Glutamatergic neuron (in vitro differentiated cells): ENCODE measurements at regions not wholly inside any gene's neighbourhood (a gene's known extent, or its start where the extent isn't known, plus 50 kb on each side); places are given as distances from the start of the nearest gene placed in this dataset.

Experiments used
- DNase-seq: peaks from one replicate; pipeline ENCODE4 v3.0.0; 2022
- H3K27ac Mint-ChIP-seq: one replicate; pipeline ENCODE4 v1.8.0; 2020; ENCODE audit warnings: mild to moderate bottlenecking, mixed read lengths, inconsistent platforms; ENCODE audit not compliant: unreplicated experiment
- H3K27me3 Mint-ChIP-seq: one replicate; pipeline ENCODE4 v1.8.0; 2020; ENCODE audit warnings: mild to moderate bottlenecking, moderate library complexity, mixed read lengths, inconsistent platforms; ENCODE audit not compliant: unreplicated experiment
- H3K36me3 Mint-ChIP-seq: one replicate; pipeline ENCODE4 v1.8.0; 2020; ENCODE audit warnings: mild to moderate bottlenecking, mixed read lengths, inconsistent platforms; ENCODE audit not compliant: unreplicated experiment
- H3K4me1 Mint-ChIP-seq: one replicate; pipeline ENCODE4 v1.8.0; 2020; ENCODE audit warnings: mild to moderate bottlenecking, low read depth, mixed read lengths, inconsistent platforms; ENCODE audit not compliant: unreplicated experiment
- H3K4me3 Mint-ChIP-seq: one replicate; pipeline ENCODE4 v1.8.0; 2020; ENCODE audit warnings: mild to moderate bottlenecking, mixed read lengths, inconsistent platforms; ENCODE audit not compliant: unreplicated experiment
- H3K9me3 Mint-ChIP-seq: one replicate; pipeline ENCODE4 v1.8.0; 2020; ENCODE audit warnings: mild to moderate bottlenecking, moderate library complexity, mixed read lengths, inconsistent platforms; ENCODE audit not compliant: unreplicated experiment
- TF ChIP-seq, protein P1 (sequence below): fragments of 200-600 bp; sonication (generic); IDR thresholded peaks from one replicate; pipeline ENCODE4 v1.5.0; 2021; ENCODE audit not compliant: partially characterized antibody, unreplicated experiment

DNA sequence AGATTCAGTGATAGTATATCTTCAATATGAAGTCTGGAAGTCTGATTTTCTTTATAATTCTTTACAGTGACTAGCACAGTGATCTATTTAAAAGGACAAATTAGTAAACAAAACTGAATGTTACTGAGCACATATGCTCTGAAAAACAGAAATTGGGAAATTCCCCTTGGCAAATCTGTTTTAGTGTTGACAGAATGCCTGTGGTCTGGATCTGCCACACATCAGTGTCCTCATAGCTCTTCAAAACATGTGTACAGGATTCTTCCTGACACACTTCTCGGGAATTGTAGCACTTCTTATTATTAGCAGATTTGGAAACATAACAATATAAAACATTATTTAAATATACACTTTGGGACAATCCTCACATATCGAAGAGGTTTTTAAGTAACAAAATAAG is 354.3 kb downstream of the COL12A1 start:
- H3K4me3 Mint-ChIP-seq = no peak overlapping the region
- no peak for DNase-seq
- no peaks in the 10 kb centered on the region for H3K27me3 Mint-ChIP-seq
- no peak overlapping the region for H3K27ac Mint-ChIP-seq
- H3K9me3 Mint-ChIP-seq = no peaks in the 10 kb centered on the region
- no peaks in the 10 kb centered on the region for H3K4me1 Mint-ChIP-seq
- TF ChIP-seq, protein P1, sequence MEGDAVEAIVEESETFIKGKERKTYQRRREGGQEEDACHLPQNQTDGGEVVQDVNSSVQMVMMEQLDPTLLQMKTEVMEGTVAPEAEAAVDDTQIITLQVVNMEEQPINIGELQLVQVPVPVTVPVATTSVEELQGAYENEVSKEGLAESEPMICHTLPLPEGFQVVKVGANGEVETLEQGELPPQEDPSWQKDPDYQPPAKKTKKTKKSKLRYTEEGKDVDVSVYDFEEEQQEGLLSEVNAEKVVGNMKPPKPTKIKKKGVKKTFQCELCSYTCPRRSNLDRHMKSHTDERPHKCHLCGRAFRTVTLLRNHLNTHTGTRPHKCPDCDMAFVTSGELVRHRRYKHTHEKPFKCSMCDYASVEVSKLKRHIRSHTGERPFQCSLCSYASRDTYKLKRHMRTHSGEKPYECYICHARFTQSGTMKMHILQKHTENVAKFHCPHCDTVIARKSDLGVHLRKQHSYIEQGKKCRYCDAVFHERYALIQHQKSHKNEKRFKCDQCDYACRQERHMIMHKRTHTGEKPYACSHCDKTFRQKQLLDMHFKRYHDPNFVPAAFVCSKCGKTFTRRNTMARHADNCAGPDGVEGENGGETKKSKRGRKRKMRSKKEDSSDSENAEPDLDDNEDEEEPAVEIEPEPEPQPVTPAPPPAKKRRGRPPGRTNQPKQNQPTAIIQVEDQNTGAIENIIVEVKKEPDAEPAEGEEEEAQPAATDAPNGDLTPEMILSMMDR = no peak
- H3K36me3 Mint-ChIP-seq = no peaks in the 10 kb centered on the region

DNA sequence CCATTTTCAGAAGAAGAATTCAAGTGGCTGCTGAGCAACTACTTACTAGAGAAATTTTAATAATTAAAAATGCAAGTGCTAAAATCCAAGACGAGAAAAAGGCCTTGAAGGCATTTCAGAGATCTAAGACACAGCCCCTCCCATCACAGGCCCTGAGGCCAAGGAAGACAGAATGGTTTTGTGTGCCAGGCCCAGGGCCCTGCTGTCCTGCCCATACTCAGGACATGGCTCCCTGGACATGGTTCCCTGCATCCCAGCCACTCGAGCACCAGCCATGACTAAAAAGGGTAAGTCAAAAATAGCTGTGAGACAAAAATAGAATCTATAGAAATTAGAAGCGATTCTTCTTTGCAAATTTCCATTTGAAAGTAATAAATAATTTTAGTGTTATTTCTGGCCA is 364.9 kb downstream of the COL12A1 start:
- TF ChIP-seq, protein P1 = no peak
- no peaks in the 10 kb centered on the region for H3K36me3 Mint-ChIP-seq
- no peak overlapping the region for H3K27ac Mint-ChIP-seq
- H3K27me3 Mint-ChIP-seq = no peaks in the 10 kb centered on the region
- H3K4me1 Mint-ChIP-seq = no peaks in the 10 kb centered on the region
- H3K9me3 Mint-ChIP-seq = no peaks in the 10 kb centered on the region
- H3K4me3 Mint-ChIP-seq = no peak overlapping the region
- DNase-seq = no peak

DNA sequence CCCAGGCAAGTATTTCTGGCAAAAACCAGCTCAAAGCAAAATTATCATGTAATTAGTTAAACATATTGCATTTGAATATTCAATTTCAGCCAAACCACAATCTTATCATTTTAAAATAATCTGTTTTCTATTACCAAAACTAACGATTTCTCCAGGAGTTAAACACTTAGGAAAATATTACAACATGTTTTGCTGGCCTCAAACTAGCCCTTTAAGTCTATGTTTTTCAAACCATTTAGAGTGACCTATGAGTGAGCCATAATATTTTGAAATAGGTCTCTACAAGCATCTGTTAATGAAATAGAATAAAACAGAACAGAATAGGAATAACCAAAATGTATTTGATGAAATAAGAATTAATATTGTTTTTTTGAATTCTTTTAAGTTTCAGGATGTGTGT is 370.9 kb downstream of the COL12A1 start:
- TF ChIP-seq, protein P1 = no peak
- no peaks in the 10 kb centered on the region for H3K9me3 Mint-ChIP-seq
- no peaks in the 10 kb centered on the region for H3K36me3 Mint-ChIP-seq
- no peak overlapping the region for H3K4me3 Mint-ChIP-seq
- H3K27ac Mint-ChIP-seq = no peak overlapping the region
- DNase-seq = no peak
- H3K27me3 Mint-ChIP-seq = no peaks in the 10 kb centered on the region
- H3K4me1 Mint-ChIP-seq = no peaks in the 10 kb centered on the region

DNA sequence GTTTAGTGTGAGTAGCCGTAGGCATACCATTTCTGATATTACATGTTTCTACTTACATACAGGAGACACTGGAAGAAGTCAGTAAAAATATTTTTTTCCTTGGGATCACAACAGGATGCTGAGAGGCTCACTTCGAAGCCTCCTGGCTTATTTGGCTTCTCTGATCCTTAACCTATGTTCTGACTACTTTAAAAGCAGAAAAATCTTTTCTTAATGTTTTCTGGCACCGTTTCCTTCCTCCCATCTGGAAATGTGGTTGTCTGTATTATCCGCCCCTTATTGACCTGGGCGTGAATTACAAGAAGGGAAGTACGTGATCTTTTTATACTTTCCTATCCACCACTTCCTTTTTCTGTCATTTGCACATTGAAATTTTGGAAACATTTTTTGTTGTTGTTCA is 379.6 kb downstream of the COL12A1 start:
- H3K4me1 Mint-ChIP-seq = peaks cover 4% of the 10 kb centered on the region
- no peaks in the 10 kb centered on the region for H3K27me3 Mint-ChIP-seq
- DNase-seq = no peak
- no peak overlapping the region for H3K4me3 Mint-ChIP-seq
- no peak overlapping the region for H3K27ac Mint-ChIP-seq
- no peaks in the 10 kb centered on the region for H3K9me3 Mint-ChIP-seq
- H3K36me3 Mint-ChIP-seq = no peaks in the 10 kb centered on the region
- TF ChIP-seq, protein P1 = no peak

DNA sequence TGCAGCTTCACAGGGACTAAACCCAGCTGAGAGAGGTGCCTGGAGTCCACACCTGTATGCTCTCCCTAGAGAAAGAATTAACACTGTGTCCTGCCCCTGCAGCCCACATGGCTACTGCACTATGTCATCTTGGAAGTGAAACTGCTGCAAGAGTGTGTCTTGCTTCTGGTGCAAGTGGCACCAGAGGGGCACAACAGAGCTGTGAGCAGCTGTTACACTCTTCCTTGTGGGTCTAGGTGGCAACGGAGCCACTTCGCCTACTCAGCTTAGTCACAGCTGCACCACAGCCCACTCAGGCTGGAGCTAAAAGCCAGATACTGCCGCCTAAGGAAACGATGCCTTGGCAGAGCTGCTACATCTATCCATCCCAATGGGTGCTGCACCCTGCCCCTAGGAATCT is 391.4 kb downstream of the COL12A1 start:
- TF ChIP-seq, protein P1 = no peak
- Mint-ChIP-seq H3K27me3 (no peaks in the 10 kb centered on the region), H3K36me3 (no peaks in the 10 kb centered on the region), H3K4me1 (no peaks in the 10 kb centered on the region), H3K27ac (no peak overlapping the region), H3K4me3 (no peak overlapping the region), H3K9me3 (no peaks in the 10 kb centered on the region)
- no peak for DNase-seq
